NB4 (cell line): ENCODE measurements at regions not wholly inside any gene's neighbourhood (a gene's known extent, or its start where the extent isn't known, plus 50 kb on each side); places are given as distances from the start of the nearest gene placed in this dataset.

Source experiments
- MYC ChIP-seq: IDR thresholded peaks from 2 replicates; pipeline ENCODE4 v1.6.1; 2011; ENCODE audit warnings: low read depth, low read length
- POLR2A ChIP-seq: IDR thresholded peaks from 2 replicates; pipeline ENCODE4 v1.6.1; 2011; ENCODE audit warnings: mild to moderate bottlenecking; ENCODE audit not compliant: insufficient read length; ENCODE audit errors: extremely low read depth
- TF ChIP-seq, protein P1 (sequence below): IDR thresholded peaks from one replicate; pipeline ENCODE4 v1.5.1; 2012; ENCODE audit warnings: low read depth, low read length
- TF ChIP-seq, protein P2 (sequence below): IDR thresholded peaks from 2 replicates; pipeline ENCODE4 v1.6.1; 2011; ENCODE audit warnings: low read depth, low read length

DNA sequence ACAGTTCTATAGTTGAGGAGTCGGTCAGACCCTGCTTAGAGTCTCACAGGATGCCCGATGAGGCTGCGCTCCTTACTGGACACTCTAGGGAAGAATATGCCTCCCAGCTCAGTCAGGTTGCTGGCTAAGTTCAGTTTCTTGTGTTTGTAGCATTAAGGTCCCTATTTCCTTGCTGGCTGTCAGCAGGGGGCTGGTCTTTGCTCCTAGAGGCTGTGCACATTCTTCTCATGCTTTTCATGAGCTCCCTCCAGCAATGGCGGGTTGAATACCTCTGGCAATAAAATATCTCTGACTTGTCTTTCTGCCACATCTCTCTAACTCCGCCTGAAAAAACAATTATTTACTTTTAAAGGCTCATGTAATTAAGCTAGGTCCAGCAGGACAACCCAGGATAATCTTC, 79.4 kb upstream of the DNAJC10 start:
- no peak for TF ChIP-seq POLR2A
- TF ChIP-seq, protein P1, sequence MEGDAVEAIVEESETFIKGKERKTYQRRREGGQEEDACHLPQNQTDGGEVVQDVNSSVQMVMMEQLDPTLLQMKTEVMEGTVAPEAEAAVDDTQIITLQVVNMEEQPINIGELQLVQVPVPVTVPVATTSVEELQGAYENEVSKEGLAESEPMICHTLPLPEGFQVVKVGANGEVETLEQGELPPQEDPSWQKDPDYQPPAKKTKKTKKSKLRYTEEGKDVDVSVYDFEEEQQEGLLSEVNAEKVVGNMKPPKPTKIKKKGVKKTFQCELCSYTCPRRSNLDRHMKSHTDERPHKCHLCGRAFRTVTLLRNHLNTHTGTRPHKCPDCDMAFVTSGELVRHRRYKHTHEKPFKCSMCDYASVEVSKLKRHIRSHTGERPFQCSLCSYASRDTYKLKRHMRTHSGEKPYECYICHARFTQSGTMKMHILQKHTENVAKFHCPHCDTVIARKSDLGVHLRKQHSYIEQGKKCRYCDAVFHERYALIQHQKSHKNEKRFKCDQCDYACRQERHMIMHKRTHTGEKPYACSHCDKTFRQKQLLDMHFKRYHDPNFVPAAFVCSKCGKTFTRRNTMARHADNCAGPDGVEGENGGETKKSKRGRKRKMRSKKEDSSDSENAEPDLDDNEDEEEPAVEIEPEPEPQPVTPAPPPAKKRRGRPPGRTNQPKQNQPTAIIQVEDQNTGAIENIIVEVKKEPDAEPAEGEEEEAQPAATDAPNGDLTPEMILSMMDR: no peak
- TF ChIP-seq, protein P2, sequence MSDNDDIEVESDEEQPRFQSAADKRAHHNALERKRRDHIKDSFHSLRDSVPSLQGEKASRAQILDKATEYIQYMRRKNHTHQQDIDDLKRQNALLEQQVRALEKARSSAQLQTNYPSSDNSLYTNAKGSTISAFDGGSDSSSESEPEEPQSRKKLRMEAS: no peak
- TF ChIP-seq MYC: no peak
